PC-3 (cell line): ENCODE measurements at regions not wholly inside any gene's neighbourhood (a gene's known extent, or its start where the extent isn't known, plus 50 kb on each side); places are given as distances from the start of the nearest gene placed in this dataset.

Experiments used
- ATAC-seq: fragments of 200-7000 bp; cut with Tn5 transposase; 2 replicates; pipeline ENCODE4 v1.9.1; 2020; ENCODE audit warnings: mild to moderate bottlenecking, moderate library complexity
- BruUV-seq: library from RNA; stranded (reverse); fragments of 400-500 nt; replicated peaks from 2 replicates; lab custom pipeline; 2021; lab: Mats Ljungman, UMichigan
- CTCF ChIA-PET: fragments of 300-600 bp; sonication (Branson Sonifier 250); formaldehyde crosslinking; loops from one replicate; lab custom pipeline; 2022; ENCODE audit warnings: antibody characterized with exemption; lab: Charles Lee
- POLR2A ChIA-PET: fragments of 300-600 bp; sonication (Branson Sonifier 250); formaldehyde crosslinking; loops from one replicate; lab custom pipeline; 2022; ENCODE audit warnings: antibody characterized with exemption; ENCODE audit not compliant: unreplicated experiment; lab: Charles Lee
- DNase-seq: peaks from one replicate; pipeline ENCODE4 v3.0.0-alpha.2; 2015
- H2AFZ ChIP-seq: fragments of 300-600 bp; sonication (generic); 2 replicates; pipeline ENCODE4 v1.6.0; 2016; ENCODE audit warnings: antibody characterized with exemption, low read length
- H3F3A ChIP-seq: fragments of 300-600 bp; sonication (generic); one replicate; pipeline ENCODE4 v1.6.0; 2017; ENCODE audit warnings: antibody characterized with exemption, low read length, control low read depth, mild to moderate bottlenecking; ENCODE audit not compliant: unreplicated experiment
- H3K27ac ChIP-seq: fragments of 300-600 bp; sonication (generic); 2 replicates; pipeline ENCODE4 v1.5.1; 2016; ENCODE audit warnings: mild to moderate bottlenecking, low read length
- H3K27me3 ChIP-seq: fragments of 300-600 bp; sonication (generic); 2 replicates; pipeline ENCODE4 v1.6.1; 2016; ENCODE audit warnings: low read length, mixed read lengths
- H3K36me3 ChIP-seq: fragments of 300-600 bp; sonication (generic); 2 replicates; pipeline ENCODE4 v1.6.1; 2016; ENCODE audit warnings: low read depth, mixed run types, low read length, mixed read lengths
- H3K4me1 ChIP-seq: fragments of 300-600 bp; sonication (generic); 2 replicates; pipeline ENCODE4 v1.5.1; 2016; ENCODE audit warnings: low read length; ENCODE audit not compliant: insufficient read depth
- H3K4me2 ChIP-seq: fragments of 300-600 bp; sonication (generic); 2 replicates; pipeline ENCODE4 v1.6.0; 2016; ENCODE audit warnings: low read length
- H3K4me3 ChIP-seq: fragments of 300-600 bp; sonication (generic); 2 replicates; pipeline ENCODE4 v1.5.1; 2016; ENCODE audit warnings: mild to moderate bottlenecking, low read length, mixed read lengths
- H3K79me2 ChIP-seq: fragments of 300-600 bp; sonication (generic); 2 replicates; pipeline ENCODE4 v1.6.1; 2017; ENCODE audit warnings: low read length, mixed read lengths
- H3K9ac ChIP-seq: fragments of 300-600 bp; sonication (generic); 2 replicates; pipeline ENCODE4 v1.6.0; 2016; ENCODE audit warnings: mild to moderate bottlenecking, low read length
- H3K9me2 ChIP-seq: fragments of 300-600 bp; sonication (generic); replicated peaks from 2 replicates; pipeline ENCODE4 v1.6.1; 2016; ENCODE audit warnings: mixed run types, low read length, mixed read lengths
- H3K9me3 ChIP-seq: fragments of 300-600 bp; sonication (generic); 2 replicates; pipeline ENCODE4 v1.6.1; 2016; ENCODE audit warnings: low read length, mixed read lengths
- H4K20me1 ChIP-seq: fragments of 300-600 bp; sonication (generic); 2 replicates; pipeline ENCODE4 v1.6.1; 2016; ENCODE audit warnings: low read length, mixed read lengths
- EZH2 ChIP-seq: fragments of 300-600 bp; sonication (generic); IDR thresholded peaks from one replicate; pipeline ENCODE4 v1.6.1; 2017; ENCODE audit warnings: antibody characterized with exemption, mild to moderate bottlenecking, low read length; ENCODE audit not compliant: unreplicated experiment
- EZH2phosphoT487 ChIP-seq: fragments of 300-600 bp; sonication (generic); IDR thresholded peaks from 2 replicates; pipeline ENCODE4 v1.6.1; 2018; ENCODE audit warnings: mild to moderate bottlenecking, antibody characterized with exemption, low read length, borderline replicate concordance
- intact Hi-C: fragments of 100-400 bp; cut with micrococcal nuclease; formaldehyde crosslinking; loops from 2 replicates; pipeline ENCODE4 v1.9.0; 2023
- TF ChIP-seq, protein P1 (sequence below): fragments of 300-600 bp; sonication (generic); conservative IDR thresholded peaks from 2 replicates; pipeline ENCODE4 v1.5.1; 2017; ENCODE audit warnings: antibody characterized with exemption, low read depth, mild to moderate bottlenecking, low read length

DNA sequence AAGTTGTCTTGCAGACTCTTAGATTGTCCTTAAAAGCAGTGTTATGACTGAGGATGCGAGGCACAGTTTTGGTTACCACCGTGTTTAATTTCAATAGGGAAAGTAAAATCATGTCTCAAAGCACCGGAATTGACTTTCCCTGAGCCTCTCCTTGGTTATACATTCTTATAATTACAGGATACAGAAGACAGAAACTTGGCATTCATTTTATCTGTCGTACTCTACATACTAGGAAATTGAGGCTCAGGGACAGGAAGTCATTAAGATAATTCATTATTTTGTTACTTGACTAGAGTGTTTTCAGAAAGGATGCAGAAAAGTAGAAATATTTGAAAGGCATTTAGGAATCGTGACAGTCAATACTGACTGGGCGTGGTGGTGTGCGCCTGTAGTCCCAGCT, 54.0 kb upstream of the SPATA31D4 start:
- CTCF ChIA-PET, result no interaction called here
- peak overlapping the region; percentile 37; the same call in 1 of the 2 replicates for H3K9ac ChIP-seq
- no peaks in the 10 kb centered on the region for H3F3A ChIP-seq
- peaks cover 20% of the 10 kb centered on the region for H3K4me1 ChIP-seq
- no peaks in the 10 kb centered on the region for H4K20me1 ChIP-seq
- H2AFZ ChIP-seq, result no peak overlapping the region
- no TSS peak for BruUV-seq
- ATAC-seq (no peak), DNase-seq (no peak)
- no peaks in the 10 kb centered on the region for H3K9me3 ChIP-seq
- no peaks in the 10 kb centered on the region for H3K36me3 ChIP-seq
- peak overlapping the region; percentile 63 for H3K27ac ChIP-seq
- no peaks in the 10 kb centered on the region for H3K9me2 ChIP-seq
- no peaks in the 10 kb centered on the region for H3K79me2 ChIP-seq
- intact Hi-C loops, result no loop called here
- H3K4me3 ChIP-seq, result no peak overlapping the region
- no peak overlapping the region for H3K4me2 ChIP-seq
- TF ChIP-seq, protein P1, sequence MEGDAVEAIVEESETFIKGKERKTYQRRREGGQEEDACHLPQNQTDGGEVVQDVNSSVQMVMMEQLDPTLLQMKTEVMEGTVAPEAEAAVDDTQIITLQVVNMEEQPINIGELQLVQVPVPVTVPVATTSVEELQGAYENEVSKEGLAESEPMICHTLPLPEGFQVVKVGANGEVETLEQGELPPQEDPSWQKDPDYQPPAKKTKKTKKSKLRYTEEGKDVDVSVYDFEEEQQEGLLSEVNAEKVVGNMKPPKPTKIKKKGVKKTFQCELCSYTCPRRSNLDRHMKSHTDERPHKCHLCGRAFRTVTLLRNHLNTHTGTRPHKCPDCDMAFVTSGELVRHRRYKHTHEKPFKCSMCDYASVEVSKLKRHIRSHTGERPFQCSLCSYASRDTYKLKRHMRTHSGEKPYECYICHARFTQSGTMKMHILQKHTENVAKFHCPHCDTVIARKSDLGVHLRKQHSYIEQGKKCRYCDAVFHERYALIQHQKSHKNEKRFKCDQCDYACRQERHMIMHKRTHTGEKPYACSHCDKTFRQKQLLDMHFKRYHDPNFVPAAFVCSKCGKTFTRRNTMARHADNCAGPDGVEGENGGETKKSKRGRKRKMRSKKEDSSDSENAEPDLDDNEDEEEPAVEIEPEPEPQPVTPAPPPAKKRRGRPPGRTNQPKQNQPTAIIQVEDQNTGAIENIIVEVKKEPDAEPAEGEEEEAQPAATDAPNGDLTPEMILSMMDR, result no peak
- TF ChIP-seq EZH2phosphoT487, result no peak
- no peak for TF ChIP-seq EZH2
- no peaks in the 10 kb centered on the region for H3K27me3 ChIP-seq
- POLR2A ChIA-PET, result no interaction called here

DNA sequence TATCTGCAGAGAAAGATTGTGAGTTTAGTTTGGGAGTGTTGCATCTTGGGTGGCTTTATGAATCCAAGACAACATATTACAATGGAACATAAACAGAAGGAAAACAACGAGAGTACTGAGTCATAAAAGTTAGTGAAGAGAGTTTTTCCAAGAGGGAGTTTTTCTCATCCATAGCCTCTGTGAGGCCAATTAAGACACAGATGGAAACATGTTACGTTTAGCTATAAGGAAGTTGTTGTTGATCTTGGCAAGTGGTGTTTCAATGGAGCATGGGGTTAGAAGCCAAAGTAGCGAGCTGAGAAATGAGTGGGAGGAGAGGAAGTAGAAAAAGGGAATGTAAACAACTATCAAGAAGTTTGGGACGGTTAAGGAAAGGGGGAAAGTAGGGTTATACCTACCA, 53.3 kb upstream of the SPATA31D4 start:
- no TSS peak for BruUV-seq
- Histone ChIP-seq H3K79me2 (no peaks in the 10 kb centered on the region), H3F3A (no peaks in the 10 kb centered on the region), H4K20me1 (no peaks in the 10 kb centered on the region), H3K4me3 (no peak overlapping the region), H3K9me3 (no peaks in the 10 kb centered on the region), H3K27ac (peak overlapping the region; percentile 63), H3K4me1 (peaks cover 26% of the 10 kb centered on the region), H3K9me2 (no peaks in the 10 kb centered on the region), H3K4me2 (no peak overlapping the region), H2AFZ (no peak overlapping the region), H3K36me3 (no peaks in the 10 kb centered on the region), H3K27me3 (no peaks in the 10 kb centered on the region), H3K9ac (no peak overlapping the region; the same call in 1 of the 2 replicates)
- intact Hi-C loops, result no loop called here
- TF ChIP-seq EZH2phosphoT487, result no peak
- TF ChIP-seq, protein P1, result no peak
- no peak for TF ChIP-seq EZH2
- ChIA-PET CTCF (no interaction called here), POLR2A (no interaction called here)
- peak; percentile 43 for DNase-seq
- ATAC-seq, result peak; percentile 14; the same call in 1 of the 2 replicates

DNA sequence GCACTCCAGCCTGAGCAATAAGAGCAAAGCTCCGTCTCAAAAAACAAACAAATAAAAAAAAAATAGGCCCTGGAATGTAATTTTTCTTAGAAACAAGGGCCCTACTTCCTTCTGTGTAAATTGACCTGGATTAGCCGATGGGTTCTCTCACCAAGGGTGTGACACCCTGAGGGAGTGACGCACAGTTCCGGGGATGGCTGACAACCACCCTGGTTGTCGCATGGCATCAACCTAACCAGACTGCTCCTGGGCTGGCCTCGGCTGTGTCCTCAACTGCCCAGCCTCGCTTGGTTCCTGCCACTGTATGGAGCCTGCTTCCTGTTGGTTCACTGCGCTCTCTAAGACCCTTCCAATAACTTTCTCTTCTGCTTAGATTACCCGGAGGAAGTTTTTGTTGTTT, 51.2 kb upstream of the SPATA31D4 start:
- Histone ChIP-seq H3K9me3 (no peaks in the 10 kb centered on the region), H3K27me3 (no peaks in the 10 kb centered on the region), H4K20me1 (no peaks in the 10 kb centered on the region), H3K9me2 (no peaks in the 10 kb centered on the region), H3K4me2 (no peak overlapping the region), H3K4me3 (no peak overlapping the region), H3F3A (no peaks in the 10 kb centered on the region), H3K4me1 (peaks cover 22% of the 10 kb centered on the region), H3K79me2 (no peaks in the 10 kb centered on the region), H3K27ac (no peak overlapping the region), H3K9ac (no peak overlapping the region), H3K36me3 (no peaks in the 10 kb centered on the region), H2AFZ (no peak overlapping the region)
- no peak for DNase-seq
- ChIA-PET POLR2A (no interaction called here), CTCF (no interaction called here)
- BruUV-seq, result no TSS peak
- ATAC-seq, result no peak
- intact Hi-C loops, result no loop called here
- no peak for TF ChIP-seq EZH2
- TF ChIP-seq, protein P1, result no peak
- TF ChIP-seq EZH2phosphoT487, result no peak
